DND-41 (cell line): ENCODE measurements at regions not wholly inside any gene's neighbourhood (a gene's known extent, or its start where the extent isn't known, plus 50 kb on each side); places are given as distances from the start of the nearest gene placed in this dataset.

ENCODE experiments used
- ATAC-seq: fragments of 200-7000 bp; cut with Tn5 transposase; 3 replicates; pipeline ENCODE4 v1.9.1; 2021; ENCODE audit warnings: low read depth; ENCODE audit not compliant: insufficient read depth
- DNase-seq: peaks from one replicate; pipeline ENCODE4 v3.0.0-alpha.2; 2020
- H2AFZ ChIP-seq: 2 replicates; pipeline ENCODE4 v1.6.0; 2012; ENCODE audit warnings: low read depth, low read length
- H3K27ac ChIP-seq: 2 replicates; pipeline ENCODE4 v1.5.1; 2012; ENCODE audit warnings: low read length, inconsistent platforms
- H3K27me3 ChIP-seq: fragments of 200-600 bp; sonication (generic); 2 replicates; pipeline ENCODE4 v1.6.0; 2012; ENCODE audit warnings: low read length, mild to moderate bottlenecking, inconsistent platforms; ENCODE audit not compliant: insufficient read depth, poor library complexity
- H3K36me3 ChIP-seq: 2 replicates; pipeline ENCODE4 v1.5.1; 2012; ENCODE audit warnings: low read length, inconsistent platforms; ENCODE audit not compliant: insufficient read depth
- H3K4me1 ChIP-seq: 2 replicates; pipeline ENCODE4 v1.5.1; 2012; ENCODE audit warnings: mild to moderate bottlenecking, low read length; ENCODE audit not compliant: insufficient read depth
- H3K4me2 ChIP-seq: 2 replicates; pipeline ENCODE4 v1.6.0; 2012; ENCODE audit warnings: mild to moderate bottlenecking, moderate library complexity, low read length, inconsistent platforms; ENCODE audit not compliant: insufficient read depth
- H3K4me3 ChIP-seq, 2 experiments: fragments of 200-600 bp in 1 of 2; shearing (Covaris generic) in 1 of 2; 2 replicates each; pipeline ENCODE4 v1.5.1; 2012 to 2016; ENCODE audit warnings: inconsistent platforms in 2 of 2, low read length in 2 of 2, mild to moderate bottlenecking in 2 of 2, low read depth in 1 of 2, moderate library complexity in 1 of 2
- H3K79me2 ChIP-seq: 2 replicates; pipeline ENCODE4 v1.6.0; 2012; ENCODE audit warnings: low read length, inconsistent platforms; ENCODE audit not compliant: insufficient read depth
- H3K9ac ChIP-seq: 2 replicates; pipeline ENCODE4 v1.6.0; 2012; ENCODE audit warnings: low read depth, mild to moderate bottlenecking, inconsistent platforms, low read length, moderate library complexity
- H3K9me3 ChIP-seq: 2 replicates; pipeline ENCODE4 v1.5.1; 2012; ENCODE audit warnings: low read length, moderate library complexity, mild to moderate bottlenecking, inconsistent platforms; ENCODE audit not compliant: insufficient read depth, severe bottlenecking
- H4K20me1 ChIP-seq: 2 replicates; pipeline ENCODE4 v1.6.0; 2012; ENCODE audit warnings: low read length; ENCODE audit not compliant: insufficient read depth
- CTCF ChIP-seq: IDR thresholded peaks from 2 replicates; pipeline ENCODE4 v1.5.1; 2012; ENCODE audit warnings: borderline replicate concordance, low read length, moderate library complexity, mild to moderate bottlenecking; ENCODE audit not compliant: poor library complexity, severe bottlenecking; ENCODE audit errors: extremely low read depth
- EZH2 ChIP-seq: IDR thresholded peaks from 3 replicates; pipeline ENCODE4 v1.6.1; 2012; ENCODE audit warnings: borderline replicate concordance, low read depth, mild to moderate bottlenecking, moderate library complexity, low read length, inconsistent platforms; ENCODE audit not compliant: severe bottlenecking

DNA sequence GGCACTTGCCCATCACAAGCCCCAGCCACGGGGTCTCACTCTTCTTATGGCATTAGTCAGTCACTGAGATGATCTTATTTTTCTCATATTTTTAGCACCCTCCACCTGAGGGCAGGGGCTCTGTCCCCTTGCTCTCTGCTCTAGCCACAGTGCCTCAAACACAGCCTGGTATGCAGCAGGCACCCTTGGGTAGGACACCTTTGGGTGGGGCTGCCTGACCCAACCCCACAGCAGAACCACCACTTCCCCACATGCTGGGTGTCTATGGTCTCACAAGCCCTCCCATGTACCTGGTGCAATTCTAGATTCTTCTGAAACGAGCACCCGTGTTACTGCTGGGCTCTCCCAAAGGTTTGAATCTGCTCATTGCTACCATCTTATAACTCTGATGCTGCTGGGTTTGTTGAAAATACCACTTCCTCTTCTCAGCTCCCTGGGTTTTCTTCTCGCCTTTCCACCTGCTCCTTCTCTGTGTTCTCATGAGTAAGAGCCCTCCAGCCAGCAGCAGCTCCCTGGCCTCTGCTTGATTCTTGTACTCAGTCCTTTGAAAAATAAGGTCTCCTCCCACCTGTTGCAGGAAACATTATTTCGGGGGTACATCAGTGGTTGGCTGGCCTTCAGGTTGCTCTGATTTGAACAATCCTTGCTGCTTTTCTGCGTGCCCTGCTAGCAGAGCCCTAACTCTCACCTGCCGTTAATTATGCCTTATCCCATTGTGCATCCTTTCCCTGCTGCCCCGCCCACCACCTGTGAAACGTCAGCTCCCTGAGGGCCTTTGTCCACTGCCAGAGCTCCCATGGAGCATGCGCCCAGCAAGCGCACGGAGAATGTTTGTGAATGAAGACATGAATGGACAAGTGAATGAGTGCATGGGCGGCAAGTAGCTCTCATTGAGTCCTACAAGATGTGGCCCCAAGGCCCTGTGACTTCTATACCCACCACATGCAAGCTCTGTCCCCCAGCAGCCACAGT, 1181.6 kb downstream of the TBC1D22A start:
- Histone ChIP-seq H3K79me2 (no peaks in the 10 kb centered on the region), H3K27ac (peak overlapping the region; percentile 78), H3K4me1 (peaks cover 28% of the 10 kb centered on the region), H3K9ac (peak overlapping the region; percentile 8; the same call in 1 of the 2 replicates), H3K4me3 (no peak overlapping the region), H4K20me1 (no peaks in the 10 kb centered on the region), H3K9me3 (no peaks in the 10 kb centered on the region), H3K27me3 (no peaks in the 10 kb centered on the region), H3K4me2 (peak overlapping the region; percentile 28), H2AFZ (peak overlapping the region; percentile 50), H3K36me3 (no peaks in the 10 kb centered on the region)
- TF ChIP-seq EZH2 (no peak), CTCF (no peak)
- DNase-seq, result peak; percentile 63
- peak; percentile 93 for ATAC-seq

GRCh38 chr22:47940211-47940610, 1177.8 kb downstream of the TBC1D22A start:
- Histone ChIP-seq H3K4me3 (no peak overlapping the region), H3K79me2 (no peaks in the 10 kb centered on the region), H3K9ac (no peak overlapping the region), H4K20me1 (no peaks in the 10 kb centered on the region), H3K9me3 (peaks cover 7% of the 10 kb centered on the region), H3K27ac (no peak overlapping the region), H3K4me2 (no peak overlapping the region), H3K36me3 (no peaks in the 10 kb centered on the region), H3K27me3 (no peaks in the 10 kb centered on the region), H2AFZ (no peak overlapping the region), H3K4me1 (peaks cover 25% of the 10 kb centered on the region)
- ATAC-seq (no peak), DNase-seq (no peak)
- TF ChIP-seq CTCF (no peak), EZH2 (no peak)

- no peak for TF ChIP-seq EZH2
Observed at GRCh38 chr22:47933891-47934290, 1171.4 kb downstream of the TBC1D22A start.

GRCh38 chr22:47933226-47933625, 1170.8 kb downstream of the TBC1D22A start:
- Histone ChIP-seq H3K27ac (no peak overlapping the region), H3K4me3 (no peak overlapping the region), H3K27me3 (no peaks in the 10 kb centered on the region), H4K20me1 (no peaks in the 10 kb centered on the region), H3K79me2 (no peaks in the 10 kb centered on the region), H3K9ac (no peak overlapping the region), H3K4me1 (peaks cover 12% of the 10 kb centered on the region), H2AFZ (no peak overlapping the region), H3K4me2 (no peak overlapping the region), H3K36me3 (no peaks in the 10 kb centered on the region), H3K9me3 (peaks cover 19% of the 10 kb centered on the region)
- TF ChIP-seq EZH2, result no peak
- TF ChIP-seq CTCF, result no peak
- DNase-seq (no peak), ATAC-seq (no peak)

More at GRCh38 chr22:47933891-47934290, 1171.4 kb downstream of the TBC1D22A start:
- ATAC-seq, result no peak
- H3K4me3 ChIP-seq, result no peak overlapping the region
- peaks cover 8% of the 10 kb centered on the region for H3K4me1 ChIP-seq
- DNase-seq, result no peak
- H3K27ac ChIP-seq, result no peak overlapping the region
- no peaks in the 10 kb centered on the region for H3K36me3 ChIP-seq
- H2AFZ ChIP-seq, result no peak overlapping the region
- no peaks in the 10 kb centered on the region for H4K20me1 ChIP-seq
- peaks cover 19% of the 10 kb centered on the region for H3K9me3 ChIP-seq
- H3K9ac ChIP-seq, result no peak overlapping the region
- H3K79me2 ChIP-seq, result no peaks in the 10 kb centered on the region
- H3K4me2 ChIP-seq, result no peak overlapping the region
- H3K27me3 ChIP-seq, result no peaks in the 10 kb centered on the region
